ENCODE measurements at regions not wholly inside any gene's neighbourhood (a gene's known extent, or its start where the extent isn't known, plus 50 kb on each side); places are given as distances from the start of the nearest gene placed in this dataset.

GRCh38 chr13:81498969-81499368 is 1158.0 kb upstream of the SPRY2 start:
- no peaks in the 10 kb centered on the region for H3K27me3 Mint-ChIP-seq
- POLR2A ChIA-PET: no interaction called here
- DNase-seq (no peak), ATAC-seq (ENCODE audit: low read depth) (no peak)
- no peak overlapping the region for H3K4me3 Mint-ChIP-seq
- intact Hi-C loops (cut with micrococcal nuclease): no loop called here
- peaks cover 13% of the 10 kb centered on the region for H3K9me3 Mint-ChIP-seq
- H3K36me3 Mint-ChIP-seq (ENCODE audit: low read depth): no peaks in the 10 kb centered on the region
- CTCF ChIA-PET: no interaction called here
- no peaks in the 10 kb centered on the region for H3K4me1 Mint-ChIP-seq
- TF ChIP-seq, protein P1, sequence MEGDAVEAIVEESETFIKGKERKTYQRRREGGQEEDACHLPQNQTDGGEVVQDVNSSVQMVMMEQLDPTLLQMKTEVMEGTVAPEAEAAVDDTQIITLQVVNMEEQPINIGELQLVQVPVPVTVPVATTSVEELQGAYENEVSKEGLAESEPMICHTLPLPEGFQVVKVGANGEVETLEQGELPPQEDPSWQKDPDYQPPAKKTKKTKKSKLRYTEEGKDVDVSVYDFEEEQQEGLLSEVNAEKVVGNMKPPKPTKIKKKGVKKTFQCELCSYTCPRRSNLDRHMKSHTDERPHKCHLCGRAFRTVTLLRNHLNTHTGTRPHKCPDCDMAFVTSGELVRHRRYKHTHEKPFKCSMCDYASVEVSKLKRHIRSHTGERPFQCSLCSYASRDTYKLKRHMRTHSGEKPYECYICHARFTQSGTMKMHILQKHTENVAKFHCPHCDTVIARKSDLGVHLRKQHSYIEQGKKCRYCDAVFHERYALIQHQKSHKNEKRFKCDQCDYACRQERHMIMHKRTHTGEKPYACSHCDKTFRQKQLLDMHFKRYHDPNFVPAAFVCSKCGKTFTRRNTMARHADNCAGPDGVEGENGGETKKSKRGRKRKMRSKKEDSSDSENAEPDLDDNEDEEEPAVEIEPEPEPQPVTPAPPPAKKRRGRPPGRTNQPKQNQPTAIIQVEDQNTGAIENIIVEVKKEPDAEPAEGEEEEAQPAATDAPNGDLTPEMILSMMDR (IDR thresholded peaks at IDR 0.05): no peak
- no peak overlapping the region for H3K27ac Mint-ChIP-seq

DNA sequence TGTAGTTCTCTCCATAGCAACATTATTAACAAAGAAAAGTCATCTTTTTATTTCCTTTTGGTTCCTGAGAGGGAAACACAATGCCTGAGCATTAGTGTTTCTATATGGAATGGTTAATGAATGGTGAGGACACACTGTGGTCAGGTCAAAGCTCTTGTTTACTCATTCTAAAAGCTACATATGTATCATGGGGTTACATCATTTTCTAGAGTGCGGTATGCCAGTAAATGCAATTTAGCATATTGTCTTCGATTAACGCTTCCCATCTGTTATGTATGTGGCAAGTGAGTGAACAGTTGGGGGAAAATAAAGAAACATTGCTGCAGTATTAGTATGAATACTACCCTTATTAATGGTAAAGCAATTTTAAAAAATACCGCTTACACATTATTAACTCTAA is 1152.2 kb upstream of the SPRY2 start:
- H3K9me3 Mint-ChIP-seq: peaks cover 12% of the 10 kb centered on the region
- no peaks in the 10 kb centered on the region for H3K27me3 Mint-ChIP-seq
- H3K4me1 Mint-ChIP-seq: no peaks in the 10 kb centered on the region
- ChIA-PET CTCF (no interaction called here), POLR2A (no interaction called here)
- no peak overlapping the region for H3K27ac Mint-ChIP-seq
- H3K4me3 Mint-ChIP-seq: no peak overlapping the region
- intact Hi-C loops (cut with micrococcal nuclease): no loop called here
- DNase-seq (no peak), ATAC-seq (ENCODE audit: low read depth) (no peak)
- TF ChIP-seq, protein P1 (IDR thresholded peaks at IDR 0.05): no peak
- no peaks in the 10 kb centered on the region for H3K36me3 Mint-ChIP-seq (ENCODE audit: low read depth)

GRCh38 chr13:81492449-81492848 is 1151.5 kb upstream of the SPRY2 start:
- ChIA-PET POLR2A (no interaction called here), CTCF (no interaction called here)
- ATAC-seq (ENCODE audit: low read depth): no peak
- intact Hi-C loops (cut with micrococcal nuclease): no loop called here
- Mint-ChIP-seq H3K27ac (no peak overlapping the region), H3K4me3 (no peak overlapping the region), H3K4me1 (no peaks in the 10 kb centered on the region), H3K36me3 (ENCODE audit: low read depth) (no peaks in the 10 kb centered on the region), H3K27me3 (no peaks in the 10 kb centered on the region), H3K9me3 (peaks cover 12% of the 10 kb centered on the region)
- no peak for DNase-seq
- TF ChIP-seq, protein P1 (IDR thresholded peaks at IDR 0.05): no peak

DNA sequence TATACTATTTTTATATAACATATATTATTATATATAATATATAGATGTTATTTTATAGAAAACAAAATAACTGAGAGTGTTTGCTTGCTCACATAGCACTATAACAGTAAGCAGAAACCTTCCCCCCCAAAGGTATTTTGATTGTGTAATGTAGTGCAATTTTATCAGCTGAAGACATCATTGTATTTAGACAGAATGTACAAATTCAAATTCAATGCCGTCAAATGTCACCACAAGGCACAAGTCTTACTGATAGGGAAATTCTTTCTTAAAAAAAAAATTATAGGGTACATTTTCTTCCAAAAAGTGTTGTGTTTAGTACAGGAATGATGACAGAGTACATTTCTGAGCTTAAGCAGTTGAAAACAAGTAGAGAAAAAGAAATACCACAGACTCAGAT is 1147.1 kb upstream of the SPRY2 start:
- no peak overlapping the region for H3K27ac Mint-ChIP-seq
- TF ChIP-seq, protein P1 (IDR thresholded peaks at IDR 0.05): no peak
- no peaks in the 10 kb centered on the region for H3K4me1 Mint-ChIP-seq

DNA sequence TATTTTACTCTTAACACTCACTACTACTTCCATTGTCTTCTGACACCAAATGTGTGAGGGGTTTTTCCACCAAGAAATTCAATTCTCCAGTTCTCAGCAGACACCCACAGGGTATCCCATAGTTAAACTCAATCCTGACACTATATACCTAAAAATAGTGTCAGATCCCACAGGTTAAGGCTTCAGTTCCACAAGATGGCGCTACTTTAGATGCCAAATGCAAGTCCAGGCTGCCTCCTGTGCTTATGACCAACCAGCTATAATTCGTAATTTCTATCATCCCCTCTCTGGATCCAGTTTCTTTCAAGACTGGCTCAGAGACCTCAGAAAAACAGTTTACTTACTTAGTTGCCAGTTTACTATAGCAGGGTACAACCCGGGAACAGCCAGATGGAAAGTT is 1146.2 kb upstream of the SPRY2 start:
- CTCF ChIA-PET: no interaction called here
- no peak for ATAC-seq (ENCODE audit: low read depth)
- H3K27ac Mint-ChIP-seq: no peak overlapping the region

More for the DNA sequence above, 1147.1 kb upstream of the SPRY2 start:
- Mint-ChIP-seq H3K36me3 (ENCODE audit: low read depth) (no peaks in the 10 kb centered on the region), H3K4me3 (no peak overlapping the region), H3K27me3 (no peaks in the 10 kb centered on the region), H3K9me3 (no peaks in the 10 kb centered on the region)
- DNase-seq: no peak
- ATAC-seq (ENCODE audit: low read depth): no peak
- intact Hi-C loops (cut with micrococcal nuclease): no loop called here
- CTCF ChIA-PET: no interaction called here
- POLR2A ChIA-PET: no interaction called here

More for the DNA sequence above, 1146.2 kb upstream of the SPRY2 start:
- H3K4me1 Mint-ChIP-seq: no peaks in the 10 kb centered on the region
- intact Hi-C loops (cut with micrococcal nuclease): no loop called here
- POLR2A ChIA-PET: no interaction called here
- H3K27me3 Mint-ChIP-seq: no peaks in the 10 kb centered on the region
- TF ChIP-seq, protein P1 (IDR thresholded peaks at IDR 0.05): no peak
- no peaks in the 10 kb centered on the region for H3K9me3 Mint-ChIP-seq
- no peak for DNase-seq
- no peak overlapping the region for H3K4me3 Mint-ChIP-seq
- no peaks in the 10 kb centered on the region for H3K36me3 Mint-ChIP-seq (ENCODE audit: low read depth)
